ENCODE measurements at regions not wholly inside any gene's neighbourhood (a gene's known extent, or its start where the extent isn't known, plus 50 kb on each side); places are given as distances from the start of the nearest gene placed in this dataset.

- TF ChIP-seq POLR2A (IDR thresholded peaks at IDR 0.05) (no peak), CTCF (IDR thresholded peaks at IDR 0.05) (no peak)
These were observed 441.4 kb downstream of the COL12A1 start for GRCh38 chr6:74764486-74764885.
